ENCODE measurements at regions not wholly inside any gene's neighbourhood (a gene's known extent, or its start where the extent isn't known, plus 50 kb on each side); places are given as distances from the start of the nearest gene placed in this dataset.

- no peak for DNase-seq (ENCODE audit: low spot score)
Observed at GRCh38 chr1:29438991-29439390, 202.7 kb downstream of the PTPRU start.

GRCh38 chr1:29437946-29438345 lies 201.6 kb downstream of the PTPRU start:
- DNase-seq (ENCODE audit: low spot score): no peak

GRCh38 chr1:29436181-29436785 lies 200.0 kb downstream of the PTPRU start:
- no peak for DNase-seq (ENCODE audit: low spot score)

- DNase-seq (ENCODE audit: low spot score): no peak
Observed at GRCh38 chr1:29433830-29434229, 197.5 kb downstream of the PTPRU start.

- no peak for DNase-seq (ENCODE audit: low spot score)
Observed at GRCh38 chr1:29431138-29431537, 194.8 kb downstream of the PTPRU start.

- no peak for DNase-seq (ENCODE audit: low spot score)
Observed at GRCh38 chr1:29429656-29430055, 193.3 kb downstream of the PTPRU start.

GRCh38 chr1:29428997-29429396 lies 192.7 kb downstream of the PTPRU start:
- no peak for DNase-seq (ENCODE audit: low spot score)

- no peak for DNase-seq (ENCODE audit: low spot score)
Observed at GRCh38 chr1:29428280-29428615, 191.9 kb downstream of the PTPRU start.

GRCh38 chr1:29427614-29428279 lies 191.4 kb downstream of the PTPRU start:
- no peak for DNase-seq (ENCODE audit: low spot score)

GRCh38 chr1:29426701-29427279 lies 190.5 kb downstream of the PTPRU start:
- DNase-seq (ENCODE audit: low spot score): no peak

- DNase-seq (ENCODE audit: low spot score): no peak
Observed at GRCh38 chr1:29425631-29426030, 189.3 kb downstream of the PTPRU start.

- DNase-seq (ENCODE audit: low spot score): no peak
Observed at GRCh38 chr1:29424266-29424665, 187.9 kb downstream of the PTPRU start.

- no peak for DNase-seq (ENCODE audit: low spot score)
Observed at GRCh38 chr1:29420202-29420601, 183.9 kb downstream of the PTPRU start.

- no peak for DNase-seq (ENCODE audit: low spot score)
Observed at GRCh38 chr1:29417971-29418370, 181.6 kb downstream of the PTPRU start.

GRCh38 chr1:29417147-29417858 lies 181.0 kb downstream of the PTPRU start:
- no peak for DNase-seq (ENCODE audit: low spot score)

- DNase-seq (ENCODE audit: low spot score): no peak
Observed at GRCh38 chr1:29416267-29417146, 180.2 kb downstream of the PTPRU start.

- DNase-seq (ENCODE audit: low spot score): no peak
Observed at GRCh38 chr1:29415861-29416260, 179.5 kb downstream of the PTPRU start.

GRCh38 chr1:29415156-29415830 lies 179.0 kb downstream of the PTPRU start:
- no peak for DNase-seq (ENCODE audit: low spot score)

GRCh38 chr1:29414086-29414485 lies 177.8 kb downstream of the PTPRU start:
- DNase-seq (ENCODE audit: low spot score): no peak

- no peak for DNase-seq (ENCODE audit: low spot score)
Observed at GRCh38 chr1:29413661-29414060, 177.3 kb downstream of the PTPRU start.

GRCh38 chr1:29412591-29412990 lies 176.3 kb downstream of the PTPRU start:
- no peak for DNase-seq (ENCODE audit: low spot score)

- DNase-seq (ENCODE audit: low spot score): no peak
Observed at GRCh38 chr1:29410476-29410875, 174.2 kb downstream of the PTPRU start.

All from activated CD4-positive, alpha-beta T cell treated with anti-CD3 and anti-CD28 coated beads, Interleukin-2, Interleukin-4, amounts not matched to agents 100 ng/mL and 50 ng/mL, durations not matched to agents 16 hours and 8 hours (primary cell).